Stimulated activated CD4-positive, alpha-beta T cell treated with anti-CD3 and anti-CD28 coated beads, Interleukin-4, amount 100 ng/mL, for 1 hour (primary cell): ENCODE measurements at regions not wholly inside any gene's neighbourhood (a gene's known extent, or its start where the extent isn't known, plus 50 kb on each side); places are given as distances from the start of the nearest gene placed in this dataset.
"Not testable (repeated sequence)": the region's sequence is repeated elsewhere in the genome, so short reads cannot be mapped to it uniquely, and the experiment has no call there.

Source experiments
- DNase-seq: peaks from one replicate; pipeline ENCODE4 v3.0.0-alpha.2; 2020

GRCh38 chr1:95797761-95798160 is 563.8 kb downstream of the RWDD3 start:
- not testable (repeated sequence) for DNase-seq

- DNase-seq: no peak
Observed at GRCh38 chr1:95806171-95806570, 572.2 kb downstream of the RWDD3 start.

- no peak for DNase-seq
Observed at GRCh38 chr1:95809391-95809790, 575.4 kb downstream of the RWDD3 start.

GRCh38 chr1:95815511-95815910 is 581.5 kb downstream of the RWDD3 start:
- DNase-seq: no peak

- no peak for DNase-seq
Observed at GRCh38 chr1:95829556-95829955, 595.5 kb downstream of the RWDD3 start.

GRCh38 chr1:95832370-95832769 is 598.4 kb downstream of the RWDD3 start:
- DNase-seq: no peak

- DNase-seq: no peak
Observed at GRCh38 chr1:95849439-95849838, 615.4 kb downstream of the RWDD3 start.

GRCh38 chr1:95850165-95850649 is 616.2 kb downstream of the RWDD3 start:
- no peak for DNase-seq

GRCh38 chr1:95850763-95851162 is 616.8 kb downstream of the RWDD3 start:
- DNase-seq: no peak

GRCh38 chr1:95852483-95853070 is 618.6 kb downstream of the RWDD3 start:
- no peak for DNase-seq

- no peak for DNase-seq
Observed at GRCh38 chr1:95854457-95854856, 620.4 kb downstream of the RWDD3 start.

GRCh38 chr1:95863086-95863485 is 629.1 kb downstream of the RWDD3 start:
- no peak for DNase-seq

GRCh38 chr1:95865769-95866168 is 631.8 kb downstream of the RWDD3 start:
- DNase-seq: no peak

GRCh38 chr1:95876276-95876675 is 642.3 kb downstream of the RWDD3 start:
- no peak for DNase-seq

- DNase-seq: no peak
Observed at GRCh38 chr1:95879498-95880050, 645.6 kb downstream of the RWDD3 start.

- no peak for DNase-seq
Observed at GRCh38 chr1:95888941-95889390, 655.0 kb downstream of the RWDD3 start.

- DNase-seq: no peak
Observed at GRCh38 chr1:95889400-95889799, 655.4 kb downstream of the RWDD3 start.

GRCh38 chr1:95893921-95894320 is 659.9 kb downstream of the RWDD3 start:
- DNase-seq: no peak

- no peak for DNase-seq
Observed at GRCh38 chr1:95903060-95903459, 669.0 kb downstream of the RWDD3 start.

- no peak for DNase-seq
Observed at GRCh38 chr1:95905818-95906395, 671.9 kb downstream of the RWDD3 start.

GRCh38 chr1:95911739-95912138 is 677.7 kb downstream of the RWDD3 start:
- DNase-seq: not testable (repeated sequence)

- DNase-seq: no peak
Observed at GRCh38 chr1:95916616-95917015, 682.6 kb downstream of the RWDD3 start.

GRCh38 chr1:95924684-95925083 is 690.7 kb downstream of the RWDD3 start:
- DNase-seq: no peak

- no peak for DNase-seq
Observed at GRCh38 chr1:95926331-95926730, 692.3 kb downstream of the RWDD3 start.

GRCh38 chr1:95927061-95927460 is 693.1 kb downstream of the RWDD3 start:
- no peak for DNase-seq
